ENCODE measurements at regions not wholly inside any gene's neighbourhood (a gene's known extent, or its start where the extent isn't known, plus 50 kb on each side); places are given as distances from the start of the nearest gene placed in this dataset.

DNA sequence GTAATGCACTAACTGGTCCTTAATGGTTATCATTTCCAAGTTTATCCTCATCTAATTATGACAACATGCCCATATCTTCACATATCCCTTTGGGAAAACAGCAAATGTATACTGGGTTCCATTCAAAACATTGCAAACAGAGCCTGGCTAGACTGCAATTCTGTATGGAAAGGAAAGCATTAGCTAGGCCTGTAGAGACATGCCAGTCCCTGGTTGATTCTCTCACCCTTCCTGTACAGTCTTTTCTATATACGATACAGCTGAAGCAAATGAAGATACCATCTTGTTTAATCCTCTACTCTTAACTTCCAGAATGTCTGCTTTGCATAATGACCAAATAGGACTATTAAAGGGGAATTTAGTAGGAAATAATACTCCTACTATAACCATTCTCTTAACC lies 294.4 kb upstream of the MC4R start:
- no peak for DNase-seq

DNA sequence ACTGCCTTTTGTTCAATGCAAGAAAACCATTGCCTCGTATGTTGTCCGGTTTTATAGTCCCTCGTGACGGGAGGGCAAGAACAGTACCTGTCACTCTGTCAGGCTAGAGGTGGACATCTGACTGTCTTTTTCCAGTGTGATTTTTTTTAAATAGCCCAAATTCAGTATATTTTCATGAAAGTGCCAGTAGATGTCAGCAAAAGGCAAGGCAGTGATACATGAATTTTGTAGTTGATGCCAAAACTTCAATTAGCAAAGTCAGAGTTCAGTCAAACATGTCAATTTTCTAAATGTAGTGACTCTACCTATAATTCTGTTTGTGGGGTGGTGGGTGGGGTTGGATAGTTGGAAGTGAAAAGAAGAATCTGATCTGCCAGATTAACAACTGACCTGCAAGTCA lies 296.0 kb upstream of the MC4R start:
- DNase-seq = no peak

DNA sequence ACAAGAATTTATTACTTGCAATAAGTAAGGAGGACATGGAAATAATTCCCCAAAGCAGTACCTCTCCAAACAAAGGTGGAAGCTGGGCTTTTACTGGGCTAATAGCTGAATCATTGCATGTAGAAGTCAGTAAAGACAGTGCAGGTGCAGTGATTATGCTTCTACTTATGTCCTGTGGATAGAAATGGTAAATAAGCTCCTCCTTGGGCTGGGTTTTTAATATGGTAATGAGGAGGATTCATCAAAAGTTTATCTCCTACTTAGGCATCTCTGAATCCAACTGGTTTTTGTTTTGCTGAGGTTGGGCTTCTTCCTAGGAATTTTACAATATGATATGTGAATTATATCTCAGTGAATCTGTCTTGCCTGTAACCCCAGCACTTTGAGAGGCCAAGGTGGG lies 297.4 kb upstream of the MC4R start:
- no peak for DNase-seq

DNA sequence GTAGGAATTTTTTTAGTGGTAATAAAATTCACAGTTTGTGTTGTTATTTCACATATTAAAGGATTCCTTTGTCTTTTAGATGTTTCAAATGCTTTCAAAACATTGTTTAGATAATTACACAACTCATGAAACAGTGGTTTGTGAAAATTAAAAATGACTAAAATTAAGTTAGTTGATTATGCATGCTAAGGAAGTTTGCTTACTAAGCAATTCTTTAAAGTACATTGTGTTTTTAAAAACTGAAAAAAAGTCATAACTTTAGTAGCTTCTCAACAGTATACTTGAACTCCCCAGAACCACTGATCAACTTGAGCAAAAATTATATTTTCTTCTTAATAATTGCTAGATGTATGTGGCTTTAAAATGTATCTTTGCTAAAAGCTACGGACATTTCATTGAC lies 298.4 kb upstream of the MC4R start:
- DNase-seq = no peak

DNA sequence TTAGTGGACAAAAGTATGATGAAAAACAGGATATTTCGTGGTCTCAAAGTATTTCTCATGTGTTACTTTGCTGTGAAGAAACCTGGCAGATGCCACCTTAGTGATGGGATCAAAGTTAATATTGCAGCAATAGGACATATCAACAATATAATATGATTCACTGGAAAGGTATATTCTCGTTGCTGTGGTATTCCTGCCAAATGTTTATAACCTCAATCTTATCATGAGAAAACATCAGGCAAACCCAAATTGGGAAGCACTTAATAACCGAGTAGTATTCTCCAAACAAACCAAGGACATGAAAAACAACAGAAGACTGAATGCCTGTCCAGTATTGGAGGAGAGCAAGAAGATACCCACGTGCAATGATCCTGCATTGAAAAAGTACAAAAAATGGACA lies 302.6 kb upstream of the MC4R start:
- DNase-seq = no peak

DNA sequence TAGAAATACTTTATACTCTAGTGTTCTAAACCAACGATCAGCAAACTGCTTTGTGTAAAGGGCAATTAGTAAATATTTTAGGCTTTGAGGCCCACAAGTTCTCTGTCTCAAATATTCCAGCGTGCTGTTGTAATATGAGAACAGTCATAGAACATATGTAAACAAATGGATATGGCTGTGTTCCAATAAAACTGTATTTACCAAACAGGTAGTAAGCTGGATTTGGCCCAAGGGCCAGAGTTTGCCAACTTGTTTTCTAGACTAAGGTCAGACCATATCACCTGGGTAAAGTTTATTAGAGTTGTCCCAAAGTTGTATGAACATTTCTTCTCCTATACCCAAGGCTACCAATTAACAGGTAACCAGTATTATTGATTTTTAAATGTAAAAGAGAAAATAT lies 303.2 kb upstream of the MC4R start:
- DNase-seq = no peak

DNA sequence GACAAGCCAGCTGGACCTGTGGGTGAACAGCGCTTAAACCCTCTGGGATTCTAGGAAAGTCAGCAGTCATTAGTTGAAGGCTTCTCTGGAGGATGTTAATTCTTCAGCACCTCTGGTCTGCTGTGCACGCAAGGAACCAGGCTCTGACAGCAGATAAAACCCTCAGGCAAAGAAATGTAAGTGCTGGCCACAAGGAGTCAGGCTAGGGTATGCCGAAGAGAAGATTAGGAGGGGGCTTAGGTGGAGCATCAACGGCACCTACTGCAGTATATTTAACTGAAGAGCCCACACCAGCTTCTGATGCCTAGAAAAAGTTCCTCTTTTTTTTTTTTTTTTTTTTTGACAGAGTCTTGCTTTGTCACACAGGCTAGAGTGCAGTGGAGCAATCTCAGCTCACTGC lies 304.2 kb upstream of the MC4R start:
- no peak for DNase-seq

DNA sequence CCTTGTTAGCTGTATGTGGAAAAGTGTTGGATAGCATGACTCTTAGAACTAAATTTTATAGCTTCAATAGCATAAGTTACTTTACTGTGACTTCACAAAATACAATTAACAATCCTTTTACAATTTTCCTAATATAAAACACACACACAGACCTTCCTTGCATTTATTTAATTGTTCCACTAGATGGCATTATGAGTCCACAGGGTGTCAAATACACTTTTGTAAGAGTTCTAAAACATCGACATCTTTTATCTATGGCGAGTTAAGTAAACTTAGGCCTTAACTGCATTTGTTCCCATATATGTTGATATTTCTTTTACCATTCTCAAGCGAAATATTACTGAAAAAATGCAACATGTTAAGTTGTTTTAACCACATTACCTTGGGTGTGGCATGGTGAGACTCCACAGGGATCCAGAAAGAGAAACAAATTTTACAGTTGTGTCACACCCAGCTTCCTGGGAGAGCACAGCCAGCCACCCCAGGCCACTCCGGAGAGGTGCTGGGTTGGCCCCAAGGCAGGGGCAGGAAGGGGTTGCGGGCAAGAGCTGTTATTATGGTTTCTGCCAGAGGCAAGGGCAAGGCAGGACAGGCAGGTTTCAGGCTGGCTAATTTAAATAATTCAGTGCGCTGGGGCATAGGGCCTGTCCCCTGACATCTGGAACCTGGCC lies 312.4 kb upstream of the MC4R start:
- peak; percentile 53 for DNase-seq

DNA sequence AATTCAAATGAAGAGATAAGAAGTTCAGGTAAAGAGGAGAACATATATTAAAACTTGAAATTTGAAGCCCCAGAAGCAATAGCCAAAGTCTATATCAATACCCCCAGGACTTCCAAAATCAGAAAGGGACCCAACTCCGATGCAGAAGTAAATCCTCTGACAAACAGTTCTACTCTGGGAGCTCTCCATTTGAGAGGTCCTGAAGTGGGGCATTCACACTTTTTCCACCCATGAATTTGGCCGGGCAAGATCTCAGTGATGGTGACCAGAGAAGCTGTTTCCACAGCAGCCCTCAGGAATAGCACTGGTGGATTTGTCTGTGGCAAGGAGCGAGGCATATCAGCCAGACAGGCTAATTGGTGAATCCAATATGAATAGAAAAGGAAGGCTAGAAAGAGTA lies 313.6 kb upstream of the MC4R start:
- DNase-seq = no peak

DNA sequence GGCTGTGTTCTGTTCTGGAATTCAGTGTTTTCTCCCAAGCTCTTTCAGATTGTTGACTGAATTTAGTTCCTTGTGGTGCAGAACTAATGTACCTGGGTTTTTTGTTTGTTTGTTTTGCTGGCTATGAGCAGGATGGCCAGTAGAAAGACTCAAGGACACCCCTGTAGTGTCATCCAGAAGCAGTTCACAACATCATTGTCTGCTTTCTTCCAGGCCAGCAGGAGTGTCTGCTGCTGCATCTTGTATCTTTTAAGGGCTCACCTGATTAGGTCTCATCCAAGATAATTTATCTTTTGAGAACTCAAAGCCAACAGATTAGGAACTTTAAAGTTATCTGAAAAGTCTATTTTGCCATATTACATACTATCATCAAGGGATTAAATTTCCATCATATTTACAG lies 318.5 kb upstream of the MC4R start:
- no peak for DNase-seq

DNA sequence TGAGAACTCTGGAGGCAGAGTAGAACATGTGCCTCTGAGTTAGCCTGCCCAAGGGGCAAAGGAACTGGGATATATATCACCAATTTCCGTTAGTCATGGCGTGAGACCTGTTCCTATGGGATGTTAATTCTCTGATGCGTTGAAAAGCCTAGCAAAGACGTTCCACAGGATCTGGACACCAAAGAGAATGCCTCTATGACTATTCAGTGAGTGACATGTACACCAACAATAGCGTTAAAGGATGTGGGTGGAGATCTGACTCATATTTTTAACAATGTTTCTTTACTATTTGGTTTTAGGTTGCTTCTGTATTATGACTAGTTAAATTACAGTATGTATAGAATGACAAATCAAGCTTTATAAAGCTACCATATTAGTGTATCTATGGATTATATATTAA lies 320.9 kb upstream of the MC4R start:
- DNase-seq = no peak

DNA sequence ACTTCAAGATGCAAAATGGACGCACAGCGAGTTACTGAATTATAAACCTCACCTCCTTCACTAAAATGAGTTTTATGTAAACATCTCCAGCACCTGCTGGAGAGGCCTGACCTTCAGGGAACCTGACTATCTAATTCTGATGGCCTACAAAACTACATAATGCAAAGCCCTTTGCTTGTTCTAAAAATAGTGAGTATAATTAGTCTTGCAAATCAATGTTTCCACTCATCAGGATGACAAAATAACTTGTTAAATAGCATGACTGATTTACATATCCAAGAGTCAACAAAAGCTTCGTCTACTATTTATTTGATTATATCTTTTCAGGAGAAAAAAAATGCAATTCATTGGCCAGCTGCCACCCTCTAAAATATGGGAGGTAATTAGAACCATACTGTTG lies 326.3 kb upstream of the MC4R start:
- peak; percentile 8 for DNase-seq

DNA sequence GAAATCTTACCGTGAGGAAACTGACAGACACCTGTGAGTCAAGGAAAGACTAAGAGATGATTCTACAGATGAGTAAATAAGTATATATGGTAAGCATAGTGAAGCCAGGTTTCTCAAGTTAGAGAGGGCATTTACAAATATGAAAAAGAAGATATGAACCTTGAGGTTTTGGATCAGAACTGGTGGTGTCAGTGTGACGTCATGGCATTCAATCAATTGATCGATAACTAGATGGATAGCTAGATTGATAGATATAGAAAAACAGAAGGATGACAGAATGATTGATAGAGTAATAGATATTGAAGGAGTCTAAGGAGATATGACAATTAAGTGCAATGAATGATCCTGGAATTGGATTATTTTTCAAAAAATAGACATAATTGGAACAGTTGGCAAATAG lies 350.2 kb upstream of the MC4R start:
- no peak for DNase-seq

DNA sequence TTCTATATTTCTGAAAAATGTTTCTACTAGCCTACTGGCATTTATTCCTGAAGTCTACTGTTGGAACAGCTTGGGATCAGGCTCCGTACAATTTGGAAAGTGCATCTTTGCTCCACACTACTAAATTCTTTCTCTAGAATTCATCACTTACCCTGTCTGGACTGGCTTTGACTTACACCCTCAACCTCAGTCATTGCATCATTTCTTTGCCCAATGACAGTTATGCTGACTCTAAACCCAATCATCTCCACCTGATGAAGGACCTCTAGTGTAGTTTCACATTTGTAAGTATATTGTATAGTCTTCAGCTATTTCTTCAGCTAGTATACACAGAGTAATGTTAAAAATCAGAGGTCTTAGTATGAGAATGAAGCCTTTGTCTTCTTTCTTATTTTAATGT lies 359.6 kb upstream of the MC4R start:
- DNase-seq = no peak

DNA sequence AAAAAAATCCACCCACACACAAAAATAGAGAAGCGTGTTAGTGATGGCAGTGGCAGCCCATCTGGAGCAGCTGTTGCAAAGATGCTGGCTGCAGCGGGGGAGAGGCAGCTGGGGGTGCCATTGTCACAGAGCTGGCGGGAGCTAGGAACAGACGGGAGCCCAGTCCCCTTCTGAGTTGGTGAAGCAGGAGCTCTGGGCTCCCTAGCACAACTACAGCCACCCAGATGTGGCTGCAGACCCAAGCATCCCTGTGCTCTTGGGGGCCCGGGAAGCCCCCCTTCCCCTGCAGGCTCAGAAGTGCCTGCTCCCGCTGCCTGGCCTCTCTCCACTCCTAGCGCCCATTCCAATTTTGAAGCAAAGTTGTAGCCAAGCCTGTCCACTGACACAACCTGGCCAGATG lies 366.6 kb upstream of the MC4R start:
- no peak for DNase-seq

DNA sequence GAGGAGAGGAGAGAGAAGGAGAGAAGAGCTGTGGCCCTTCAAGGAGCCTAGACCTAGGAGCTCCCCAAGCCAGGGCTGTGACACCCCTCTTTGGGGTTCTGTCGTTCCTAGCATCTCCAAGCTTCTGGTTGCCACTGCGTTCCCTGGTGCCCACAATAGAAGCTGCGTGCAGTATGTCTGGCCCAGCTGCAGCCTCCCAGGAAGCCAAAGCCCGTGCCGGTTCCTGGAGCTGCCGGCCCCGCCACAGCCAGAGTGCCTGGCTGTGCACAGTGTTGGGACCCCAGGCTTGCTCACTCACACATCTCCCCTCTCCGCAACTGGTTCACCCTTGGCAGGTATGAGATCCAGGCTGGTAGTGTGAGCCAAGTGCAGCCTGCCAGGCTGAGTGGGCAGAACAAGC lies 367.7 kb upstream of the MC4R start:
- no peak for DNase-seq

DNA sequence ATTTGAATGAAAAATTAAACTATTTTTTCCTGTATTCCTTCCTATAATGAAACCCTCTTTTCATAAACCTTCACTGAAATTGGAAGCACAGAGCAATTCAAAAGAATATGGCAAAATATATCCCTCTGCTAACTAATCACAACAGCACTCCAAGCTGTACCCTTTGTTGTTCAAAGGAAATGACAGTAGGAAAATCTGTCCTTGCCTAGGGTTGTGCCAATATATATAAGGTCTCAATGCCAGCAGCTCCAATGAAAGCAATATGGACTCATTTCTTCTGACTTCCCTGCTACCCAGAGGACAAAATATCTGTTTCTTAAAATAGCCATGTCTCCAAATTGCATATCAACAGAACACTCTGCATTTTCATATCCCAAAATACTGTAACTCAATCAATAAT lies 373.9 kb upstream of the MC4R start:
- DNase-seq = no peak

DNA sequence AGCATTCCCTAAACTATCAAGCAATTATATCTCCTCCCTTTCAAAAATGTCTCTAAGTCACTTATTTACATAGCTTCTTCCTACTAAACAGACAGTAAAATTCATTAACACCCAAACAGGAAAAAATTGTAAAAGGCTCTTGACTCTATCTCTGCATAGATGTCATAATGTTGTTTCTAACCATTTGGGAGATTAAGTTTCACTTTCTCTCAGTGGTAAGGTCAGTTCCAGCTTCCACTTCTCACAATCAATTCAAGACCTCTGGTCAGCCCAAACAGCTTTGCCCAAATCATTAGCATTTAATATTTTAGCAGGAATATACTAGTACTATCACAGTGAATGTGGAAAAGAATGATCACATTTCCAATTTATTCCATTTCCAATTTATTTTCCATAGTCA lies 374.3 kb upstream of the MC4R start:
- no peak for DNase-seq

DNA sequence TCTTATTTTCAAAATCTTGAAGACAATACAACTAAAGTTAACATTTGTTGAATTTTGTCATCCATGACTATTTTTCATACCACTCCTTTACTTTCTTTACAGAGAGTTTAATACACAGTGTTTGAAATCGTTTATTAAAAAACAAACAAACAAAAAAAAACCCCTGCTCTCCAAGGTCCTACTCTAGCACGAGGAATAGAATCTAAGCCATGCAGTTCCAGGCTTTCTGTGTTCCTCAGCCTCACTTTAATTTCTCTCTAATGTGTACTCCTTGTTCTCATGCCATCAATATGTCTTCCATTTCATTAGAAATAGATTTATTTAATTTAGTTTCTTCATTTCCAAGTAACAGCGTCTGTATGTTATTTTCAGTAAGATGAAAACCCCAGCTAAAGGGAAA lies 381.2 kb upstream of the MC4R start:
- DNase-seq = no peak

DNA sequence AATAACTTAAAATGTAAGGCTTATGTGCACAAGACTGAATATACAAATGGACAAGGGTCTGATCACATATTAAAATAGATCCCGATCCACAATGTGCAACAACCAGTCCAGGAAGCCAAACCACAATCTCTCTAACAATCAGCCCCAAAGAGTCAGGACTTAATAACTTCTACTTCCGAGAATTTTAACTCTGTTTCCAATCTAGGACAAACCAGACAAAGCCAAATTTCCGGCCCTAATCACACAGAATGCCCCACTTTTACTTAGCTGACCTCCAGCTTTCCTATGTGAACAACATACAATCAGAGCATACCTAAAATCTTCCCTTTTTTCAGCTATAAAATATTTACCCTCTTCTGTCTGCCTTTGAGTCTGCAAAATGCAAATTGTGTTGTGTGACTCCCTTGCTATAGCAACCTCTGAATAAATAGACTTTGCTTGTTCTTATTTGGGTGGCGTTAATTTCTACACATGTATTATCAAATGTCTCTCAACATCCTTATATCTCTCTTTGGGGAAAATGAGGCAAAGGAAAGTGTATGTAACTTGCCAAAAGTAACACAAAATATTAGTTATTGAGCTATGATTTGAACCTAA lies 381.9 kb upstream of the MC4R start:
- DNase-seq = no peak

DNA sequence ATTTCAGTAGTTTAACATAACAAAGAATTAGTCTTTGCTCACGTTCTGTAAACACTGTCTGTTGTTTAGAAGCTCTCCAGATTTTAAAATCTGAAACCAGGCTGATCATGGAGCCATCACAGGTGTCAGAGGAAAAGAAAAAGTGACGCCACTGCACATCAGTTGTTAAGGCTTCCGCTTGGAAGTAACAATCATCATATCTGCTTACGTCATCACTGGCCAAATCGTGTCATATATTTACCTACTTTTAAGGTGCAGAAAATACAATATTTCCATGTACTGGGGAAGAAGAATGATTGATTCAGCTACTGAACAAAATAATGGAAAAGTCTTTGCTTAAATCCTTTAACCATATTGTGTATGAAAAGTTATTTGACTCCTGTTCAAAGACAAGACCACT lies 382.6 kb upstream of the MC4R start:
- DNase-seq = no peak

DNA sequence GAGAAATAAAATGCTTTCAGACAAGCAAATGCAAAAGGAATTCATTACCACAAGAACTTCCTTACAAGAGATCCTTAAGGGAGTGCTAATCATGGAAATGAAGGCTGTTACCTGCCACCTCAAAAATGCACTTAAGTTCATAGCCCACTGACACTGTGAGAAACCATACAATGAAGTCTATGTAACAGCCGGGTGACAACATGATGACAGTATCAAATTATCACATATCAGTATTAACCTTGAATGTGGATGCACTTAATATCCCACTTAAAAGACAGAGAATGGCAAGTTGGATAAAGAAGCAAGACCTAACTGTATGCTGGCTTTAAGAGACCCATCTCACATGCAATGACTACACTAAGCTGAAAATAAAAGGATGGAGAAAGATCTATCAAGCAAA lies 403.4 kb upstream of the MC4R start:
- no peak for DNase-seq

DNA sequence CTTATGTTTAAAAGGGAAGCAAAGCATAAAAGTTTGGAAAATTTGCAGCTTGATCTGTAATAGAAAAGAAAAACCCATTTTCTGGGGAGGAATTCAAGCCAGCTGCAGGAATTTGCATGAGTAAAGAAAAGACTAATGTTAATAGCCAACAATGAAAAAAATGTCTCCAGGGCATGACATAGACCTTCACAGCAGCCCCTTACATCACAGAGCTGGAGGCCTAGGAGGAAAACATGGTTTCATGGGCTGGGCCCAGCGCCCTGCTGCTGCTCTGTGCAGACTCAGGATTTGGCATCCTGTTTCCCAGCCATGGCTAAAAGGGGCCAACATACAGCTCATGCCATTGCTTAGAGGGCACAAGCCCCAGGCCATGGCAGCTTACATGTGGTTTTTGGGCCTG lies 411.6 kb upstream of the MC4R start:
- DNase-seq = no peak

DNA sequence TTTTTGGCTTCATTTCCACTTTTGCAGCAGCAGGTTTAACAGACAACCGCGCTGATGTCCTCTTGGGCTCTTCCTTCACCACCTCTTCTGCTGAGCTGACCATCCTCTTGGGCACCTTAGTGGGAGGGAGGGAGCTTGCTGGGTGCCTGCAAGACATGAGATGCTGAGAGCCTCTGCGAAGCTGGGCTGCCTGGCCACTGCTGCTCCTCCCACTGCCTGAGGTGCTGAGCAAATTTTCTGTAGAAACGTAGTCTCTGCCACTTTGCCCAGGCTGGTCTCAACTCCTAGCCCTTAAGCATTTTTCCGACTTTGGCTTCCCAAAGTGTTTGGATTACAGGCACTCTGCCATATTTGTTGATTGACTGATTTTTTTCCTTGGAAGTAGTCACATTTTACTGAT lies 422.2 kb upstream of the MC4R start:
- no peak for DNase-seq

DNA sequence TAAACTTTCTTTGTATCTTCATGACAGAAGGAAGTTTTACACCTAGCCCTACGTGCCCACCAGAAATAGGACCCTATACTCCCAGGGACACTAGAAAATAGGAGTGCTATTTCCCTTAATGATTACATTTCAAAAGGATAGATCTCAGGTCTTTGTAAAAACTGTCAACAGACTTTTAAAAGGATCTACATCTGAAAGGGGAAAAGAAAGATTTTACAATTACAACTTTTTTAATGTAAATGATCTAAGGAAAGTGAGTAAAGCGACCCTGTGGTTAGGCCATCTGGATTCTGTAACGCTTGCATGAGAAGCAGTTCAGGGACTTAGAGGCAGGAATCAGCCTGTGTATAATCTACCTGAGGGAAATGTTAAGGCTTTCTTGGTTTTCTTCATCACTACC lies 431.8 kb upstream of the MC4R start:
- DNase-seq = no peak

DNA sequence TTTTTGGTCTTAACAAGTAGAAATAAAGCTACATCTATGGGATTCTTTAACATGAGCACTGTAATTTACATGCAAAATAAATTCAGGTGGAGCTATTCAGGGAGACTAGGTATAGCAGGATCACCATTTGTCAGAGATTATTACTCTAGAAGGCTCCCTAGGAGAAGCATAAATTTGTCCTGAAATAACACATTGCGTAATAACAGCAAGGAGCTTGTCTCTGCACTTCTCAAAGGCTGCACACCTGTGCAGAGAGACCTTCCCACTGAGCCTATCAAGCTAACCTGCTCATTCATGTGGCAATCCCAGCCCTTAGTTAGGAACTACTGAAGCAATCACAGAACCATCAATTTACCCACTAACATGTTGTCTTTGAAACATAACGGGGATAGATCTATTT lies 437.4 kb upstream of the MC4R start:
- DNase-seq = peak; percentile 9
